IMR-90 (cell line): ENCODE measurements at regions not wholly inside any gene's neighbourhood (a gene's known extent, or its start where the extent isn't known, plus 50 kb on each side); places are given as distances from the start of the nearest gene placed in this dataset.

Experiments
- ATAC-seq: fragments of 200-7000 bp; cut with Tn5 transposase; 2 replicates; pipeline ENCODE4 v1.9.1; 2020; ENCODE audit warnings: low read depth, mild to moderate bottlenecking, moderate library complexity
- BruUV-seq: library from RNA; stranded (reverse); fragments of 400-500 nt; replicated peaks from 2 replicates; lab custom pipeline; 2021; lab: Mats Ljungman, UMichigan
- CTCF ChIA-PET: fragments of 300-600 bp; formaldehyde crosslinking; extraction: SDS; loops from one replicate; lab custom pipeline; 2021; ENCODE audit warnings: antibody characterized with exemption; lab: Yijun Ruan, JAX
- POLR2A ChIA-PET: fragments of 300-600 bp; sonication (Branson Sonifier 250); formaldehyde crosslinking; loops from one replicate; lab custom pipeline; 2022; ENCODE audit warnings: antibody characterized with exemption; ENCODE audit not compliant: unreplicated experiment; lab: Charles Lee
- DNase-seq: peaks from one replicate; pipeline ENCODE4 v3.0.0; 2013
- H2AFZ ChIP-seq: replicated peaks from 2 replicates; pipeline ENCODE3; 2013; ENCODE audit warnings: low read length, mild to moderate bottlenecking; ENCODE audit not compliant: poor library complexity
- H2AK5ac ChIP-seq: 2 replicates; pipeline ENCODE4 v1.6.1; 2013; ENCODE audit warnings: low read depth, low read length, inconsistent platforms
- H2AK9ac ChIP-seq: replicated peaks from 2 replicates; pipeline ENCODE3; 2013; ENCODE audit warnings: mild to moderate bottlenecking, low read depth, low read length, moderate library complexity; ENCODE audit not compliant: poor library complexity
- H2BK120ac ChIP-seq: 2 replicates; pipeline ENCODE4 v1.6.1; 2013; ENCODE audit warnings: low read depth, low read length, inconsistent platforms
- H2BK15ac ChIP-seq: 3 replicates; pipeline ENCODE4 v1.6.1; 2013; ENCODE audit warnings: low read depth, low read length, inconsistent platforms
- H2BK20ac ChIP-seq: 2 replicates; pipeline ENCODE4 v1.6.1; 2013; ENCODE audit warnings: low read depth, mild to moderate bottlenecking, inconsistent platforms, low read length, moderate library complexity
- H2BK5ac ChIP-seq: 2 replicates; pipeline ENCODE4 v1.6.1; 2013; ENCODE audit warnings: mild to moderate bottlenecking, low read depth, low read length, inconsistent platforms; ENCODE audit not compliant: poor library complexity, severe bottlenecking
- H3K14ac ChIP-seq: replicated peaks from 2 replicates; pipeline ENCODE4 v1.6.1; 2013; ENCODE audit warnings: low read depth, low read length, inconsistent platforms
- H3K18ac ChIP-seq: 2 replicates; pipeline ENCODE4 v1.6.1; 2013; ENCODE audit warnings: low read depth, low read length, control low read depth
- H3K23ac ChIP-seq: 2 replicates; pipeline ENCODE4 v1.6.1; 2013; ENCODE audit warnings: low read depth, low read length, inconsistent platforms
- H3K27ac ChIP-seq: 2 replicates; pipeline ENCODE4 v1.5.1; 2013; ENCODE audit warnings: mild to moderate bottlenecking, control low read depth, low read length; ENCODE audit not compliant: insufficient read depth
- H3K27me3 ChIP-seq: 2 replicates; pipeline ENCODE4 v1.6.1; 2013; ENCODE audit warnings: low read length; ENCODE audit not compliant: control insufficient read depth, insufficient read depth
- H3K36me3 ChIP-seq: 2 replicates; pipeline ENCODE4 v1.6.1; 2013; ENCODE audit warnings: low read length, mixed read lengths; ENCODE audit not compliant: control insufficient read depth, insufficient read depth
- H3K4ac ChIP-seq: 2 replicates; pipeline ENCODE4 v1.6.1; 2013; ENCODE audit warnings: low read depth, low read length, inconsistent platforms
- H3K4me1 ChIP-seq: 2 replicates; pipeline ENCODE4 v1.6.1; 2013; ENCODE audit warnings: low read length, mixed read lengths; ENCODE audit not compliant: control insufficient read depth, insufficient read depth
- H3K4me2 ChIP-seq: 2 replicates; pipeline ENCODE4 v1.6.1; 2013; ENCODE audit warnings: low read depth, mild to moderate bottlenecking, control low read depth, low read length, moderate library complexity
- H3K4me3 ChIP-seq: 2 replicates; pipeline ENCODE4 v1.5.1; 2013; ENCODE audit warnings: low read depth, mild to moderate bottlenecking, control low read depth, low read length, moderate library complexity; ENCODE audit not compliant: insufficient read depth
- H3K56ac ChIP-seq: 2 replicates; pipeline ENCODE4 v1.6.1; 2013; ENCODE audit warnings: low read length, inconsistent platforms; ENCODE audit not compliant: insufficient read depth; ENCODE audit errors: extremely low read depth
- H3K79me1 ChIP-seq, 2 experiments: 2 replicates each; pipeline ENCODE4 v1.6.1; 2013; ENCODE audit warnings: low read length in 2 of 2, inconsistent platforms in 1 of 2, low read depth in 1 of 2
- H3K9ac ChIP-seq: 2 replicates; pipeline ENCODE4 v1.6.1; 2013; ENCODE audit warnings: low read depth, low read length, control low read depth
- H3K9me1 ChIP-seq: 2 replicates; pipeline ENCODE4 v1.6.1; 2013; ENCODE audit warnings: low read length, inconsistent platforms; ENCODE audit not compliant: insufficient read depth
- H3K9me3 ChIP-seq: 2 replicates; pipeline ENCODE4 v1.6.1; 2013; ENCODE audit warnings: low read length; ENCODE audit not compliant: control insufficient read depth, insufficient read depth
- H4K20me1 ChIP-seq: 2 replicates; pipeline ENCODE4 v1.6.1; 2013; ENCODE audit warnings: low read length, inconsistent platforms; ENCODE audit not compliant: insufficient read depth
- H4K5ac ChIP-seq: 2 replicates; pipeline ENCODE4 v1.6.1; 2013; ENCODE audit warnings: mild to moderate bottlenecking, low read depth, low read length, control low read depth
- H4K8ac ChIP-seq, 2 experiments: 2 replicates each; pipeline ENCODE4 v1.6.1; 2013; ENCODE audit warnings: low read depth in 2 of 2, low read length in 2 of 2, control low read depth in 1 of 2, inconsistent platforms in 1 of 2
- H4K91ac ChIP-seq: 2 replicates; pipeline ENCODE4 v1.6.1; 2013; ENCODE audit warnings: low read depth, low read length, inconsistent platforms; ENCODE audit not compliant: insufficient read depth
- CEBPB ChIP-seq: IDR thresholded peaks from 2 replicates; pipeline ENCODE4 v1.6.1; 2012; ENCODE audit warnings: low read depth, low read length, improper control_type of control experiment
- CHD1 ChIP-seq: IDR thresholded peaks from 2 replicates; pipeline ENCODE4 v1.6.1; 2012; ENCODE audit warnings: low read depth, low read length, improper control_type of control experiment
- FOS ChIP-seq: fragments of 150-350 bp; IDR thresholded peaks from 2 replicates; pipeline ENCODE4 v1.6.1; 2016; ENCODE audit warnings: low read depth, low read length
- RCOR1 ChIP-seq: IDR thresholded peaks from 2 replicates; pipeline ENCODE4 v1.6.1; 2012; ENCODE audit warnings: mild to moderate bottlenecking, low read length, improper control_type of control experiment; ENCODE audit not compliant: insufficient replicate concordance
- RFX5 ChIP-seq: IDR thresholded peaks from 2 replicates; pipeline ENCODE4 v1.8.0; 2012; ENCODE audit warnings: low read depth, mild to moderate bottlenecking, low read length, moderate library complexity
- WGBS, 2 experiments: methylation state at CpG; one replicate each; pipeline versions ENCODE4 v1.1.5 to v1.1.7; 2013; ENCODE audit warnings: missing lambda C conversion rate in 2 of 2; ENCODE audit not compliant: insufficient read length in 1 of 2; ENCODE audit errors: extremely low coverage in 2 of 2; 5-methylcytosine and 5-hydroxymethylcytosine counted together
- dilution Hi-C: fragments of 300-500 bp; cut with HindIII; formaldehyde crosslinking; loops from one replicate; pipeline ENCODE4 v1.14.3; 2018; ENCODE audit warnings: low sequenced_read_pairs; ENCODE audit not compliant: unreplicated experiment
- in situ Hi-C: fragments of 300-500 bp; cut with MboI; formaldehyde crosslinking; loops from 3 replicates; pipeline ENCODE4 v1.14.3; 2019; ENCODE audit warnings: low sequenced_read_pairs, inconsistent platforms, mixed read lengths
- intact Hi-C: fragments of 100-400 bp; cut with micrococcal nuclease; formaldehyde crosslinking; loops from 2 replicates; pipeline ENCODE4 v1.10.0; 2022
- TF ChIP-seq, protein P1 (sequence below): conservative IDR thresholded peaks from 2 replicates; pipeline ENCODE4 v1.5.1; 2012; ENCODE audit warnings: mild to moderate bottlenecking, low read depth, low read length, improper control_type of control experiment
- TF ChIP-seq, protein P2 (sequence below): fragments of 150-350 bp; IDR thresholded peaks from 2 replicates; pipeline ENCODE4 v1.6.1; 2016; ENCODE audit warnings: low read depth, mild to moderate bottlenecking, low read length, moderate library complexity, borderline replicate concordance

- Histone ChIP-seq H3K18ac (no peak overlapping the region), H2BK15ac (no peak overlapping the region), H2AK9ac (no peak overlapping the region), H3K56ac (no peak overlapping the region), H3K23ac (no peak overlapping the region), H3K79me1 (no peaks in the 10 kb centered on the region), H2AK5ac (no peak overlapping the region), H2AFZ (no peak overlapping the region), H3K9ac (no peak overlapping the region), H4K20me1 (no peaks in the 10 kb centered on the region), H3K14ac (no peak overlapping the region), H3K4me1 (no peaks in the 10 kb centered on the region), H3K36me3 (no peaks in the 10 kb centered on the region), H4K91ac (no peak overlapping the region), H2BK120ac (no peak overlapping the region), H3K27me3 (no peaks in the 10 kb centered on the region), H3K27ac (no peak overlapping the region), H3K9me1 (no peaks in the 10 kb centered on the region), H2BK20ac (no peak overlapping the region), H3K9me3 (no peaks in the 10 kb centered on the region), H3K4ac (no peak overlapping the region), H4K8ac (no peak overlapping the region), H2BK5ac (no peak overlapping the region), H3K4me2 (no peak overlapping the region), H3K4me3 (no peak overlapping the region), H4K5ac (no peak overlapping the region)
- ChIA-PET POLR2A (no interaction called here), CTCF (interaction anchor here (0.6 kb wide), 1 partner anchor 29 kb away, joined by 3 read pairs; no protein-coding TSS in a partner anchor)
- no TSS peak for BruUV-seq
- dilution Hi-C loops, result no loop called here
- TF ChIP-seq RCOR1 (no peak), CHD1 (no peak), CEBPB (no peak), FOS (no peak), RFX5 (no peak)
- TF ChIP-seq, protein P1, sequence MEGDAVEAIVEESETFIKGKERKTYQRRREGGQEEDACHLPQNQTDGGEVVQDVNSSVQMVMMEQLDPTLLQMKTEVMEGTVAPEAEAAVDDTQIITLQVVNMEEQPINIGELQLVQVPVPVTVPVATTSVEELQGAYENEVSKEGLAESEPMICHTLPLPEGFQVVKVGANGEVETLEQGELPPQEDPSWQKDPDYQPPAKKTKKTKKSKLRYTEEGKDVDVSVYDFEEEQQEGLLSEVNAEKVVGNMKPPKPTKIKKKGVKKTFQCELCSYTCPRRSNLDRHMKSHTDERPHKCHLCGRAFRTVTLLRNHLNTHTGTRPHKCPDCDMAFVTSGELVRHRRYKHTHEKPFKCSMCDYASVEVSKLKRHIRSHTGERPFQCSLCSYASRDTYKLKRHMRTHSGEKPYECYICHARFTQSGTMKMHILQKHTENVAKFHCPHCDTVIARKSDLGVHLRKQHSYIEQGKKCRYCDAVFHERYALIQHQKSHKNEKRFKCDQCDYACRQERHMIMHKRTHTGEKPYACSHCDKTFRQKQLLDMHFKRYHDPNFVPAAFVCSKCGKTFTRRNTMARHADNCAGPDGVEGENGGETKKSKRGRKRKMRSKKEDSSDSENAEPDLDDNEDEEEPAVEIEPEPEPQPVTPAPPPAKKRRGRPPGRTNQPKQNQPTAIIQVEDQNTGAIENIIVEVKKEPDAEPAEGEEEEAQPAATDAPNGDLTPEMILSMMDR, result no peak
- TF ChIP-seq, protein P2, sequence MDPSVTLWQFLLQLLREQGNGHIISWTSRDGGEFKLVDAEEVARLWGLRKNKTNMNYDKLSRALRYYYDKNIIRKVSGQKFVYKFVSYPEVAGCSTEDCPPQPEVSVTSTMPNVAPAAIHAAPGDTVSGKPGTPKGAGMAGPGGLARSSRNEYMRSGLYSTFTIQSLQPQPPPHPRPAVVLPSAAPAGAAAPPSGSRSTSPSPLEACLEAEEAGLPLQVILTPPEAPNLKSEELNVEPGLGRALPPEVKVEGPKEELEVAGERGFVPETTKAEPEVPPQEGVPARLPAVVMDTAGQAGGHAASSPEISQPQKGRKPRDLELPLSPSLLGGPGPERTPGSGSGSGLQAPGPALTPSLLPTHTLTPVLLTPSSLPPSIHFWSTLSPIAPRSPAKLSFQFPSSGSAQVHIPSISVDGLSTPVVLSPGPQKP, result no peak
- in situ Hi-C loops, result no loop called here
- no peak for DNase-seq
- intact Hi-C loops, result no loop called here
- no CpG with 5 or more reads among the region's 3 CpGs for WGBS, 2 experiments
- ATAC-seq, result no peak
Measured at GRCh38 chr6:63434943-63435342, 115.2 kb upstream of the LGSN start.
